Activated CD8-positive, alpha-beta memory T cell treated with anti-CD3 and anti-CD28 coated beads, Interleukin-2, amount 10 ng/mL, durations not matched to agents 7 days and 5 days (primary cell): ENCODE measurements at regions not wholly inside any gene's neighbourhood (a gene's known extent, or its start where the extent isn't known, plus 50 kb on each side); places are given as distances from the start of the nearest gene placed in this dataset.

Source experiments
- ATAC-seq: fragments of 150-1000 bp; cut with Tn5 transposase; one replicate; pipeline ENCODE4 v1.10.0; 2021; ENCODE audit warnings: moderate library complexity
- CTCF ChIA-PET: fragments of 350-600 bp; sonication (Branson Sonifier 250); formaldehyde crosslinking; loops from one replicate; lab custom pipeline; 2021; ENCODE audit warnings: antibody characterized with exemption; lab: Charles Lee
- DNase-seq: peaks from one replicate; pipeline ENCODE4 v3.0.0-alpha.2; 2020
- H3K27ac Mint-ChIP-seq: one replicate; pipeline ENCODE4 v1.8.0; 2021; ENCODE audit warnings: mild to moderate bottlenecking, mixed read lengths
- H3K27me3 Mint-ChIP-seq: one replicate; pipeline ENCODE4 v1.8.0; 2021; ENCODE audit warnings: mixed read lengths
- H3K36me3 Mint-ChIP-seq: one replicate; pipeline ENCODE4 v1.8.0; 2021; ENCODE audit warnings: mild to moderate bottlenecking, mixed read lengths
- H3K4me1 Mint-ChIP-seq: one replicate; pipeline ENCODE4 v1.8.0; 2021; ENCODE audit warnings: mixed read lengths
- H3K4me3 Mint-ChIP-seq: one replicate; pipeline ENCODE4 v1.8.0; 2021; ENCODE audit warnings: mild to moderate bottlenecking, moderate library complexity, mixed read lengths
- H3K9me3 Mint-ChIP-seq: one replicate; pipeline ENCODE4 v1.8.0; 2022; ENCODE audit warnings: low read depth, mixed read lengths

DNA sequence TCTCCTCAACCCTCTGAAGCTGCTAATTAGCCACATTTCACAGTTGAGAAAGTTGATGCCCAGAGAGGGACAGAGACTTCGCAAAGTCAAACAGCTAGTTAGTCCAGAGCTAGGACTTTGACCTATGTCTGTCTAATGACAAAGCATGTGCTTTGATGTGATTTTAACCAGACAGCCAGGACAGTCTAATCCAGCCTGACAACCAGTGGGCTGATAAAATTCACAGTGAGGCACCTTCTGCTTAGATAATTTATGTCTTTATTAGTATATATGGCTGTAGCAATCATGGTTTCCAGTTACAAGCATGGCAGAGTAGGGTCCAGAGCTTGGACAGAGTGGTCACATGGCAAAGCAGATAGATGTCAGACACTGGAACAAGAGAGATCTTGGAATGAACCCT, 133.6 kb upstream of the C1QTNF7 start:
- H3K27ac Mint-ChIP-seq: no peak overlapping the region
- no peaks in the 10 kb centered on the region for H3K36me3 Mint-ChIP-seq
- peaks cover 4% of the 10 kb centered on the region for H3K27me3 Mint-ChIP-seq
- CTCF ChIA-PET: no interaction called here
- H3K4me3 Mint-ChIP-seq: no peak overlapping the region
- DNase-seq (no peak), ATAC-seq (no peak)
- H3K4me1 Mint-ChIP-seq: peaks cover 3% of the 10 kb centered on the region
- H3K9me3 Mint-ChIP-seq: no peaks in the 10 kb centered on the region

- Mint-ChIP-seq H3K27me3 (peaks cover 4% of the 10 kb centered on the region), H3K4me3 (no peak overlapping the region), H3K9me3 (no peaks in the 10 kb centered on the region), H3K36me3 (no peaks in the 10 kb centered on the region), H3K27ac (no peak overlapping the region), H3K4me1 (peaks cover 3% of the 10 kb centered on the region)
- DNase-seq (no peak), ATAC-seq (no peak)
- CTCF ChIA-PET: no interaction called here
Observed at GRCh38 chr4:15294832-15295231, 133.0 kb upstream of the C1QTNF7 start.

- CTCF ChIA-PET: no interaction called here
- peaks cover 3% of the 10 kb centered on the region for H3K4me1 Mint-ChIP-seq
Observed at GRCh38 chr4:15295421-15296162, 132.2 kb upstream of the C1QTNF7 start.

DNA sequence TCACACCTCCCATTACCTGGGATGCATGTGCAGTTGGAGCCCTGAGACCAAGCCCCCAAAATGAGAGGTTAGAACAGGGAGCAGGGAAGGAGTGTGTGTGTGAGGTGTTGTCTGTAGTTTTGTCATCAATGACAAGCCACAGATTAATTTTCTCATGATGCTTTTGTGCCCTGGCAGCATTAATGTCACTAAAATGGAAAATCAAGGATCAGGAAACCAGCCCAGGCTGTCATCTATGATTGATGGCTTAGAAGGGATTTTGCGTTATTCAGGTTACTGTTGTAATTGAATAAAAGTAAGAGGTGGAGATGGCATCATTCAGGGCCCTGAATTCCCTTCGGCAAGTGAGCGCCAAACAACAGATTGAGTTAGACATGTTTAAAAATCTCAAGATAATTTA, 130.5 kb upstream of the C1QTNF7 start:
- no peak overlapping the region for H3K27ac Mint-ChIP-seq
- no peak overlapping the region for H3K4me3 Mint-ChIP-seq
- H3K4me1 Mint-ChIP-seq: peaks cover 3% of the 10 kb centered on the region
- ATAC-seq (no peak), DNase-seq (no peak)
- H3K9me3 Mint-ChIP-seq: no peaks in the 10 kb centered on the region
- CTCF ChIA-PET: no interaction called here
- H3K27me3 Mint-ChIP-seq: peaks cover 6% of the 10 kb centered on the region
- H3K36me3 Mint-ChIP-seq: no peaks in the 10 kb centered on the region

More at GRCh38 chr4:15295421-15296162, 132.2 kb upstream of the C1QTNF7 start:
- Mint-ChIP-seq H3K4me3 (no peak overlapping the region), H3K27ac (no peak overlapping the region), H3K9me3 (no peaks in the 10 kb centered on the region), H3K36me3 (no peaks in the 10 kb centered on the region), H3K27me3 (peaks cover 4% of the 10 kb centered on the region)
- DNase-seq (no peak), ATAC-seq (no peak)

DNA sequence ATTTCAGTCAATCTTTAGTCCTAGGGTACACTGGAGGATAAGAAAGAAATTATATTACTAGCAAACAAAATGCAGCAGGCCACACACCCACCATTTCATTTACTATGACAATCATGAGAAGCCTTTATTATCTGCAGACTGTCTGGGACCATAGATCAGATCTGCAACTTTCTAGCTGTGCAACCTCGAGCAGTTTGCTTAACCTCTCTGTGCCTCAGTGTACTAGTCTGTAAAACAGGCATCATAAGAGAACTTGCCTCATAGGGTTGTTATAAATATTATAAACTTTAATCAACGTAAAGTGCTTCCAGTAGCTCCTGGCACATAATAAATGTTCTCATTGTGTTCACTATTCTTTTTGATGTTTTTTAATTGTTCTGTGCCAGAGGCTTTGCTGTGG, 128.2 kb upstream of the C1QTNF7 start:
- H3K27ac Mint-ChIP-seq: no peak overlapping the region
- H3K27me3 Mint-ChIP-seq: peaks cover 6% of the 10 kb centered on the region
- no peak for ATAC-seq
- CTCF ChIA-PET: no interaction called here
- H3K36me3 Mint-ChIP-seq: no peaks in the 10 kb centered on the region
- DNase-seq: no peak
- H3K4me1 Mint-ChIP-seq: no peaks in the 10 kb centered on the region
- no peaks in the 10 kb centered on the region for H3K9me3 Mint-ChIP-seq
- H3K4me3 Mint-ChIP-seq: no peak overlapping the region

DNA sequence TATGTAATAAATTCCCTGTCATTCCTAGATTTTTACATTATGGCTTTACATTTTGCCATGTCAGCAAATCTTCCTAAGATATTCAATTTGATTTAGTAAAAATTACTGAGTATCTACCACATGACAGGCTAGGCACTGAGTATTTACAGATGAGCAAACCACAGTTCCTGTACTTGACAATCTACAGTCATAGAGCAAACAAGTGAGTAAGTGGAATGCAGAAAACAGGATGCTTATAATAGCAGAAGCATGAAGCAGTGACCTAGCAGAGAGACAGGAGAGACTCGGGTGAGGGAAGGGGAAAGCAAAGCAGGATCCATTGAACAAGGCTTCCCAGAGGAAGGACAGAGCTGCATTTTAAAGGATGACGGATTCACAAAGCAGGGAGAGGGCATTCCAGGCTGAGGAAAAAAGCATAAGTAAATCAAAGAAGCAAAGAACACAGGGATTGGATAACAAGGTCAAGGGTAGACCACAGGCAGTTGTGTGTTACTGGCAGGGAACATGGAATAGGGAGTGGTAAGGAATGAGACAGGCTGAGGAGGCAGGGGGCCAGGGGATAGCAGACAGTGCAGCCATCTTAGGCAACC, 124.7 kb upstream of the C1QTNF7 start:
- no peak for ATAC-seq
- H3K4me1 Mint-ChIP-seq: no peaks in the 10 kb centered on the region
- H3K9me3 Mint-ChIP-seq: no peaks in the 10 kb centered on the region
- H3K27ac Mint-ChIP-seq: no peak overlapping the region
- H3K4me3 Mint-ChIP-seq: no peak overlapping the region
- no peak for DNase-seq
- CTCF ChIA-PET: no interaction called here
- H3K36me3 Mint-ChIP-seq: no peaks in the 10 kb centered on the region
- peaks cover 5% of the 10 kb centered on the region for H3K27me3 Mint-ChIP-seq

DNA sequence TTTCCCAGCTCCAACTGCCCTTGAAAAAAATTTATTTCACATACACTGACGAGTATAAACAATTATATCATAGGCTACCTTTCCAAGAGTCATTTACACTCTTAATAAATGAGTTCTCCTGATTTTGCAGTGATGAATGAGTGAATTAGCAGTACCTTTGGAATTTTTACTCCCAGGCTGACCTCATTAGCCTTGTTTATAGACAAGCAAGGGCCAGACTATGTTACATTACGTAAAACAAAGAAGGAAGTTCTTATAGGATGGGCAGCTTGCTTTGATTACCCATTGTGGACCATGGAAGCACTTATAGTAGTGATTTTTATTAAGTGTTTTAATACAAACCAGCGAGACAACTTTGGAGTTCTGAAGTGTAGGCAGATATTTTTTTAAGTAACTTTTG, 112.9 kb upstream of the C1QTNF7 start:
- Mint-ChIP-seq H3K4me3 (no peak overlapping the region), H3K27ac (no peak overlapping the region), H3K27me3 (peaks cover 8% of the 10 kb centered on the region), H3K36me3 (no peaks in the 10 kb centered on the region), H3K9me3 (no peaks in the 10 kb centered on the region), H3K4me1 (no peaks in the 10 kb centered on the region)
- CTCF ChIA-PET: no interaction called here
- no peak for DNase-seq
- ATAC-seq: no peak

DNA sequence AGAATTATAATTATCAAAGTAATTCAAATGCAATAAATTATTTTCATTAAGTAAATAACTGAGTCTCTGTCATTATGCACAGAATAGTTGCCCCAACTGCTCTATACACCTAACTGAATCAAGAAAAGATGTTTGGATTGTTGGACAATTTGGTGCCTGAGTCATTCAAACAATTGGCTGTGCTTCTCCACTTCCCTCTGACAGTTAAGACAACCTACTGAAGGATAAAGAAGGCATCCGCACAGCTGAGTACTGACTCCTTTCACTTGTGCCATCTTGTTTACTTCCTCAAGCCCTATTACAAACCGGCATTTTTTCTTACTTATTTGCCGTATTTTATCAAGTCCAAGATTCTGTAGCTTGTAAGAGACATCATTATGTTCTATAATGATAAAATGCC, 110.6 kb upstream of the C1QTNF7 start:
- Mint-ChIP-seq H3K9me3 (no peaks in the 10 kb centered on the region), H3K4me1 (no peaks in the 10 kb centered on the region), H3K27me3 (peaks cover 10% of the 10 kb centered on the region), H3K27ac (no peak overlapping the region), H3K36me3 (no peaks in the 10 kb centered on the region), H3K4me3 (no peak overlapping the region)
- no peak for ATAC-seq
- no peak for DNase-seq
- CTCF ChIA-PET: no interaction called here

GRCh38 chr4:15318621-15319348, 109.0 kb upstream of the C1QTNF7 start:
- Mint-ChIP-seq H3K36me3 (no peaks in the 10 kb centered on the region), H3K4me3 (no peak overlapping the region), H3K27me3 (peaks cover 10% of the 10 kb centered on the region), H3K27ac (no peak overlapping the region), H3K9me3 (no peaks in the 10 kb centered on the region), H3K4me1 (no peaks in the 10 kb centered on the region)
- CTCF ChIA-PET: no interaction called here
- DNase-seq (no peak), ATAC-seq (no peak)

DNA sequence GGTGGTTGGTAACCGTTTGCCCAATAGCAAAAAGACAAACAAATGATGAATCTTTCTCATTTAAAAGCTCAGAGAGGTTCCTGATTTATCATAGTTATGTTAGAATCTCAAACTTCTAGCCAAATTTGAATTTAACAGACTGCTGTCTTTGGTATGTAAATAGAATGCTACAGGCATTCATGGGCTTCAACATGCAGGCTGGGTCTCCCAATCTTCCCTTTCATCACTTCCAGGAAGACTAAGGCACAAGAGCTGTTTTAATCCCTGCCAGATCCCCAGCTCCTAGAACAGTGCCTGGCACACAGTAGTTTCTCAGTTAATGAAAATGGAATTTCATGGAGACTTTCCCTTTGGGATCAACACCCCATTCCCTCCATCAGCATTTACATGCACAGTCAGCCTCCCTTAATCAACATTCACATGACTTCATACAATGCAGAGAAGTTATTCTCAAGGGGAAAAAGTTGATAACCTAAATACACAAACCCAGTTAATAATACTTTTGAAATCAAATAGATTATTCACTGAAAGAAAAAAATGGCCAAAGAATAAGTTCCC, 107.6 kb upstream of the C1QTNF7 start:
- Mint-ChIP-seq H3K36me3 (no peaks in the 10 kb centered on the region), H3K27me3 (peaks cover 9% of the 10 kb centered on the region), H3K4me1 (no peaks in the 10 kb centered on the region), H3K4me3 (no peak overlapping the region), H3K9me3 (no peaks in the 10 kb centered on the region), H3K27ac (no peak overlapping the region)
- DNase-seq (no peak), ATAC-seq (no peak)
- CTCF ChIA-PET: no interaction called here

- CTCF ChIA-PET: no interaction called here
- Mint-ChIP-seq H3K9me3 (no peaks in the 10 kb centered on the region), H3K4me1 (no peaks in the 10 kb centered on the region), H3K27ac (no peak overlapping the region), H3K4me3 (no peak overlapping the region), H3K27me3 (peaks cover 9% of the 10 kb centered on the region), H3K36me3 (no peaks in the 10 kb centered on the region)
- no peak for ATAC-seq
- DNase-seq: no peak
Observed at GRCh38 chr4:15322006-15322405, 105.8 kb upstream of the C1QTNF7 start.

DNA sequence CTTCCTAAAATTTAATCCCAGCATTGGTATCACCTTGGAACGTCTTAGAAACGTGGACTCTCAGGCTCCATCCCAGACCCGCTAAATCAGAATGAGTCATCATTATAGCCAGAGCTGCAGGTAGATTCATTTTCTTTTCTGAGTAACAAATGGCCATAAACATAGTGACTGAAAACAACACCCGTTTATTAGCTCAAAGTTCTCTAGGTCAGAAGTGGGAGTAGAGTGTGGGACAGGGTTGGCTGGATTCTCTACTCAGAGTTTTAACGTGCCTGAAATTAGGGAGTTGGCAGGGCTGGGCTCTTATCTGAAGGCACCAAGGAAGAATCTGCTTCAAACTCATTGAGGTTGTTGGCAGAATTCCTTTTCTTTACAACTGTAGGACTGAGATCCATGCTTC, 101.8 kb upstream of the C1QTNF7 start:
- no peaks in the 10 kb centered on the region for H3K9me3 Mint-ChIP-seq
- peaks cover 3% of the 10 kb centered on the region for H3K27me3 Mint-ChIP-seq
- H3K4me1 Mint-ChIP-seq: no peaks in the 10 kb centered on the region
- CTCF ChIA-PET: no interaction called here
- H3K4me3 Mint-ChIP-seq: no peak overlapping the region
- DNase-seq (no peak), ATAC-seq (no peak)
- no peak overlapping the region for H3K27ac Mint-ChIP-seq
- H3K36me3 Mint-ChIP-seq: no peaks in the 10 kb centered on the region

DNA sequence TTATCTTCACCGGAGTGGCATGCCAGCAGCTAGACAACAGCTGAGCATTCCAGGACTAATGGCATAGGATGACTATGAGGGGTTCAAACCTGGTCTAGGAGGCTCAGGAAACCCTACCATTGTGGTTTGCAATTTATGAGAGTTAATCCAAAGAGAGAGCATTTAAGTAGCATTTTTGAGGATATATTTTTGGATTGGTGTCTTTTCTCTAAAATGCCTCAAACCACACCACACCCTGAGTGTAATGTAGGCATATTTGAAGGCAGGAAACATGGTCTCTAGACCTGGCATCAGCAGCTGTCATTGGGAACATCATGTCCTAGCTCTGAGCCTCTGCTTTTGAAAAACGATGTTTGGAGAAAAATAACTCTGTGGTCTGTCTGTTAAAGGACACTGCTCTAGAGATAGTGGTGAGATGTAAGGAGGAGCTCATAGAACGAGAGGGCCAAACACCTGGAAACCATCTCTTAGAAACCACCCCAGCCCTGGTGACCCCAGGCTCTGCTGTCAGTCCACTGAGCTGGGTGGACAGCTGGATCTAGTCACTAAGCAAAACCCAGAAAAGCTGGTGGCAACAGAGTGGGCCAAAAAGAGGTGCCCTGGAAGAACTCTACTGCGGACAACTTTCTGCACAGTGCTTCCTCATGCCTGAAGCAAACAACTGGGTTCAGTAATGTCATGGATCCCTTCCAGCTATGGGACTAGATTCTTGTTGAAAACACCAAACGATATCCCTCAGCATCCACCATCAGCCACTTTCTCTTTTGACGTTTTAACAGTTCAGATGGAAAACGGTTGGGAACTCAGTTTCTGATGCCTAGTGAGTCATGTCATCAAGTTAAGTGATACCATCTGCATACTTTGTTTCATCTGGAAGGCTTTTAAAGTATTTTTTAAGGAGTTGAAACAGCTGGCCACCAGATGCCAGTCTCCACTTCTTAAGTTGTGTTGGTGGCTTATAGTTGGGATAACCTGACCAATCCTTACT, 100.2 kb upstream of the C1QTNF7 start:
- CTCF ChIA-PET: no interaction called here
- no peak overlapping the region for H3K4me3 Mint-ChIP-seq
- H3K4me1 Mint-ChIP-seq: no peaks in the 10 kb centered on the region

More for the DNA sequence above, 100.2 kb upstream of the C1QTNF7 start:
- no peaks in the 10 kb centered on the region for H3K9me3 Mint-ChIP-seq
- DNase-seq (no peak), ATAC-seq (no peak)
- peaks cover 3% of the 10 kb centered on the region for H3K27me3 Mint-ChIP-seq
- no peaks in the 10 kb centered on the region for H3K36me3 Mint-ChIP-seq
- H3K27ac Mint-ChIP-seq: no peak overlapping the region
